GM04503 (cell line): ENCODE measurements at regions not wholly inside any gene's neighbourhood (a gene's known extent, or its start where the extent isn't known, plus 50 kb on each side); places are given as distances from the start of the nearest gene placed in this dataset.

Source experiments
- DNase-seq: peaks from one replicate; pipeline ENCODE4 v3.0.0-alpha.2; 2012; ENCODE audit warnings: low read depth

DNA sequence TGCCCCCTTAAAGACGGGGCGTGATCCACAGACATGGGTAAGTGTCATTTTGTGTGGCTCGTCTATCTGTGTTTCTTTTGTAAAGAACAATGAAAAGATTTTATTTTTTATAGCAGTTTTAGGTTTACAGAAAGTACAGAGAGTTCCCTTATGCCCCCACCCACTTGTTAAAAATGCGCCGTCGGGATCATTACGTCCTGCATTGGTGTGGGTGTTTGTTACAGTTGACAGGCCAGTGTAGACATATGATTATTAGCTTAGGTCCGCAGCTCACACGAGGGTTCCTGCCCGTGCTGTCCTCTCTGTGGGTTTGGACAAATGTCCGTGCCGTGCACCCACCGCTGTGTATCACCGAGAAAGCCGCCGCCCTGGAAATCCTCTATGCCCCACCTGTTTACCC lies 50.5 kb downstream of the RGS12 start:
- no peak for DNase-seq

GRCh38 chr4:3344104-3344503 lies 51.3 kb downstream of the RGS12 start:
- no peak for DNase-seq

DNA sequence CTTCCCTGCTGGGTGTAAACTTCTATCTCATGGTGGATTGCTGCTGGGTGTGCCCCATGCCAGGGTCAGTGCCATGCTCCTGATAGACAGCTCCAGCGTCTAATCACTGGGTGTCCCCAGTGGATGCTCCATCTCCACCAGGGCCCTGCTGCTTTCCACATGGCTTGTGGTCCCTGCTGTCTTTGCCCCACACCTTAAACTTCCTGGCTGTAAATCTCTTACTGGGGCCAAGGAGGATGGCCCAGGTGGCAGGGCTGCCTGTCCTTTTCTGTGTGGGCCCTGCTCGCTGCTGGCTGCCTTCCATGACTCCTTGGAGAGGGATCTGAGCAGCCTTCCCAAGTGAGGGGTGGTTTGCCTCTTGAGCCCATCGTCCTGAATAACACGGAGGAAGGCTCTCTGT lies 51.8 kb downstream of the RGS12 start:
- DNase-seq: no peak

DNA sequence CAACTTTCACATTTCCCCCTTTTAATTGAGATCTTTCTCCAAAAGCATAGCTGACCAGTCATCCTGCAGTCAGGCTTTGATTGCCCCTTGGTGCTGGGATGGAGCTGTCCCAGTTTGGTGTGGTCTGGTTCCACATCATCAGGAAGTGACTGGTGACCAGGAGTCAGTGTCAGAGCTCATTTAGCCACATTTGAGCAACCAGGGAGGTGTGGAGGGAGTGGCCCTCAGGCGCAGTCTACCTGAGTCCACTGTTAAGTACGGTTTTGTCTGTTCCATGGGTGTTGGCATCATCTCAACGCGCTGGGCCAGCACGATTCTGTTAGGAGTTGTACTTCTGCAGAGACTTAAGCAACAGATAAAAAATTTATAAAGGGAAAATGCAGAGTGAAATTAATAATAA lies 52.6 kb downstream of the RGS12 start:
- DNase-seq: no peak

DNA sequence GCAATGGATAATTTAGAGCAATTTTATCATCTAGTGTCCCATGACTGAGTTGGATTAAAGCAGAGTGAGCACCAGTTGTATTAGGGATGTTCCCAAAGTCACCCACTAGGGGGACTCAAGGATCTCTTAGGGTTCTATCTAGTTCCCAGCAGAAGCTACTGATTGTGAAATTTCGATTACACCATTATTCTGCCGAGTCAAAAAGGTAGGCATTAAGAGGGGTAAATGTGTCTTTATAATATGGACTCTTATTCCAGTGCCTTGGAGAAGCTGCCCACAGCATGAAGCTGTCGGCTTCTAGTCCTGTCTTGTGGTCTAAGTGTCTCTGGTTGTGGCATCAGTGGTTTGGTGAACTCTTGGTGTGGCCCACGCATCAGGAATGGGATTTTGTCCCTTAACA lies 53.3 kb downstream of the RGS12 start:
- DNase-seq: no peak

GRCh38 chr4:3347871-3348270 lies 55.0 kb downstream of the RGS12 start:
- DNase-seq: no peak

DNA sequence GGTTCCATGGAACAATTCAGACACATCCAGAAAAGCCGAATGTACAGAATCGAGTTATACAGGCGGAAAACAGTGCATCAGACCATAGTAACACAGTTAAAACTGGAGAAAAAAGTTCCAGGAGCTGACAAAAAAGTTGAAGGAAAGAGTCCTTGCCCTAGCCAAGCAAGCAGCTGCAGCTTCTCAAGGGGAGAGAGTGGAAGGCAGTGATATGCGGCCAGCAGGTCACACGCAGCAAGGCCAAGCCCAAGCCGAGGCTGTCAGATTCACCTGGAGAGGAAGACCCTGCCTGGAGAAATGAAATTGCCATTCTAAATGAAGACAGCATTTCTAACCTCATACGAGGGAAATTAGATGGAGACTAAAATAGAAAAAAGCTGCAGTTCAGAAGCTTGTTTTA lies 55.8 kb downstream of the RGS12 start:
- DNase-seq: no peak

GRCh38 chr4:3349116-3349515 lies 56.3 kb downstream of the RGS12 start:
- no peak for DNase-seq

DNA sequence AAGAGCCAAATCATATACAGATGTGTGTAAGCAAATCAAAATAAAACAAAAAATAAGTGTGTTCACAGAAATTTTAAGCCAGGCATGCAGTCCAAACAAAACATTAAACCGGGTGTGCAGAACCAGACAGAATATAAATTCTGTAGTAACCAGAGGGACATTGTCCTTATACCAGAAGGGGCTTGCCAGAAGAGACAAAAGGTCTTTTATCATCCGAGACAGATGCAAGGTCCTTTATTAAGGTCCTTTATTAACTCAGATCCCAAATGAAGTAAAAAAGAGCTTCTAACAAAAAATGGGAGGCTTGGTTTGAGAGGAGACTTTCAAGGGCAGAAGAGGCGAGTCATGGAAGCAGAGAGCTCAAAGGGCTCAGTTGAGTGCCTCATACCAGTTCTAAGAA lies 59.2 kb downstream of the RGS12 start:
- no peak for DNase-seq

DNA sequence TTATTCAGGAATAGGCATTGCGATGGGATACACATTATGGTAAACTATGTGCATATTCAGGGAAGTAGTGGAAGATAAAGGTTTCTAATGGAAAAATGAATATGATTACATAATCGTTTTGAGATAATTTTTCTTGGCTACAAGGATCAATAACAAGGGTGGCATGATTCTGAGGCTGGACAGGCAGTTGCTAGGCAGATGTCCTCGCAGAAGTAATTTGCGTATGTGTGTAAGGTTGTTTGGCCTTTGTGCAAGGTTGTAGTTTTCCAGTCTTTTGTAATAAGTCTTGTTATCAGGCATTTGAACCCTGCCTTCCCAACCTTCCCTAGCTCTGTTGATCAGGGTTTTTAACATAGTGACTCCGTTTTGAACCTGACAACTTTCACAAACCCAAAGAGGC lies 59.7 kb downstream of the RGS12 start:
- no peak for DNase-seq

- DNase-seq: no peak
Measured at GRCh38 chr4:3352941-3353594, 60.2 kb downstream of the RGS12 start.

DNA sequence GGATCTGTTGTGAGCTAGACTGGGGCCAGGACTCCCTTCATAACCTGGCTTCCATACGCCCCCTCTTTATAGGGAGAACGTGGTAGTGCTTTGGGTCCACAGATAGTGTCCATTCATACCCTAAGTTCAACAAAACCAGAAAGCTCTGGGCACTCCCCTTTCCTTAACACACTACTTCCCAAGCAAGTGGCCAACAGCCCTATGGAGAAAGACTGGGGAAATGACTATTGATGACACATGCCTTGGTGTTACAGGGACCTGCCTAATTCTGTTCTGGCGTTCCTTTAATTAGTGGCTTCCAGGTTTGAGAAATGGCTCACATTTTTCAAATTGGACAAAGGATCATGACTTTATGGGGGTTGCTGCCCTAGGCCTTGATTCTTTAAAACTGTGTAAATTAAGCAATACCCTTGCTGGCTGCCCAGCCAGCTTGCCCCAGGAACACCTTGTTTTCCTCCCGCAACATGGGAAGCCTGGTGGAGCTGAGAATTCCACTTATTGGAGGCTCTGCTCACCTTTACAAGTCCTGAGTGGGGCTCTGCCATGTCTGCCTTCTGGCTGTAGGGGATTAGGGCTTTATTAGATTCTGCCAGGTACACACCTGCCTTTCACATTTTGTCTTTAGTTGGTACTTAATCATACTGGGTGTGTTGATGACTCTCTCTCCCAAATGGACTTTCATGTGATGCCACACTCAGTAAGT lies 61.1 kb downstream of the RGS12 start:
- DNase-seq: no peak

DNA sequence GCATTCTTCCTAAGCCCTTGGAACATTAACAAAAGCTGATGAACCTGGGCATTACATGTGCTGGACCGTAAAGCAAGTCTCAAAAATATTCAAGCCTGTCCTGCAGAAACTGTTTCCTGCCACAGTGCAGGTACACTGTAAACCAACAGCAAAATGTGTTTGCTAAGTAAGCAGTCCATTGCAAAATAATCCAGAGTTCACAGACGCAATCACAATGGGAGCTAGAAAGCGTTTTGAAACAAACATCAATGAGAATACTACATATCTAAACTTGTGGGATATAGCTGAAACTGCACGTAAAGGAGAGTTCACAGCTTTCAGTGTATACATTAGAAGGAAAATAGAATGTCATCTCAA lies 61.6 kb downstream of the RGS12 start:
- no peak for DNase-seq

DNA sequence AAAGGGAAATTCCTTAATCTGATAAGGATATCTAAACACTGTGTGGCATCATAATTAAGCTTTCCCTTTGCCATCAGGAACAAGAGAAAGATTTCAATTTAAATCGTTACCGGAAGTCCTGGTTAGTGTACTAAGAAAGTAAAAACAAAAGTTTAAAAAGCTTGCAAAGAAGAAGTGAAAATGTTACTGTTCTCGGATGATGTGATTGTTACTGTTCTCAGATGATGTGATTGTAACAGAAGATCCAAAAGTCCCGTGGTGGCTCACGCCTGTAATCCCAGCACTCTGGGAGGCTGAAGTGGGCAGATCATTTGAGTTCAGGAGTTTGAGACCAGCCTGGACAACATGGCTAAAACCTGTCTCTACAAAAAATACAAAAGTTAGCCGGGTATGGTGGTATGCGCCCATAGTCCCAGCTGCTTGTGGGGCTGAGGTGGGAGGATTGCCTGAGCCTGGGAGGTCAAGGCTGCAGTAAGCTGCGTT lies 62.5 kb downstream of the RGS12 start:
- no peak for DNase-seq

GRCh38 chr4:3358656-3359055 lies 65.8 kb downstream of the RGS12 start:
- DNase-seq: no peak

GRCh38 chr4:3360777-3361176 lies 68.0 kb downstream of the RGS12 start:
- no peak for DNase-seq

GRCh38 chr4:3361406-3361805 lies 68.6 kb downstream of the RGS12 start:
- no peak for DNase-seq

- no peak for DNase-seq
Measured at GRCh38 chr4:3361896-3362295, 69.1 kb downstream of the RGS12 start.

GRCh38 chr4:3362431-3363287 lies 69.8 kb downstream of the RGS12 start:
- no peak for DNase-seq

DNA sequence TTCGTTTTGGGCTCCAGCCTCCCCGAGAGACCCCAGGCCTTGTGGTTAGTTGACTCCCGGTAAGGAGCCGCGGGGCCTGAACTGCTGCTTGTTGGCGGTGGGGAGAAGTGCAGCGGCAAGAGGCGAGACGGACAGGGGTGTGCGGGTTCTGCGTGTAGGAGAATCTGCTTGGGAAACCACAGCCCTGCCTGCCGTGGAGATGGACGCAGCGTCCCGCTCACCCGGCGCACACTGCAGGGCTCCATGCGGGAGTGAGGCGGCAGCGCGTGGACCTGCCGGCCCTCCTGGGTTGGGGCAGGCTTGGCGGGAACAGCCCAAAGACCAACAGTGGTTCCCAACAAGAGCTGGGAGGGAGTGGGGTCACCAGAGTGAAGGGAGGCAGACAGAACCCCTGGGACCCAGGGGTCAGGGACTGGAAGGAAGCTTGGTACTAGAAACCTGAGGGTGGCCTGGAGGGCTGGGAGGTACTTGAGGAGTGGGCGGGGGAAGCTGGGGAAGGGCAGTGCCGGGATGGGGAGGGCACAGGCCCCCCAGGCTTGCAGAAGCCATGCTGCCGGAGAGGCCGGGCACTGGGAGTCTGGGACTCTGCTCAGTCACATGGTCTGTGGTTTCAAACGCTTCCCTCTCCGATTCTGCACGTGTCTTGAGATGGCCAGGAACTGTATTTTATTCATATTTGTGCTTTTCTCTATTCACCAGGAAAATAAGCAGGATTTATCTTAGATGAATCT lies 70.8 kb downstream of the RGS12 start:
- no peak for DNase-seq

DNA sequence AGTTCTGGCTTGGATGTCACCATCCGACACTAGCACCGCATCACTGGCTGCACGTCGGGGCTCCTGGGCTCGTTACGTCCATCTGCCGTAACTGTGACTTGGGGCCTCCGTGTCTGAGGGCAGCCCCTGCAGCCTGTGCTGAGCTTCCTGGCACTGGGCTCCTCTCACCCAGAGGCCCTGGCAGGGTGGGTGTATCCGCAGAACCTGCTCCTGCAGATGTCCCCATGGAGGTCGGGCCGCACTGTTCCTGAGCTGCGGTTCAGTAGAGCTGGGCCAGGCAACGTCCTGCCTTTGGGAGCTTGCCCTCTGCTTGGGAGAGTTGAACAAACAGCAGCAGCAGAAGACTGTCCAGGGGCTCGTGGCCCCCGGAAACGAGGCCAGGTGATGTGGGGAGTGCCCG lies 71.4 kb downstream of the RGS12 start:
- DNase-seq: no peak

DNA sequence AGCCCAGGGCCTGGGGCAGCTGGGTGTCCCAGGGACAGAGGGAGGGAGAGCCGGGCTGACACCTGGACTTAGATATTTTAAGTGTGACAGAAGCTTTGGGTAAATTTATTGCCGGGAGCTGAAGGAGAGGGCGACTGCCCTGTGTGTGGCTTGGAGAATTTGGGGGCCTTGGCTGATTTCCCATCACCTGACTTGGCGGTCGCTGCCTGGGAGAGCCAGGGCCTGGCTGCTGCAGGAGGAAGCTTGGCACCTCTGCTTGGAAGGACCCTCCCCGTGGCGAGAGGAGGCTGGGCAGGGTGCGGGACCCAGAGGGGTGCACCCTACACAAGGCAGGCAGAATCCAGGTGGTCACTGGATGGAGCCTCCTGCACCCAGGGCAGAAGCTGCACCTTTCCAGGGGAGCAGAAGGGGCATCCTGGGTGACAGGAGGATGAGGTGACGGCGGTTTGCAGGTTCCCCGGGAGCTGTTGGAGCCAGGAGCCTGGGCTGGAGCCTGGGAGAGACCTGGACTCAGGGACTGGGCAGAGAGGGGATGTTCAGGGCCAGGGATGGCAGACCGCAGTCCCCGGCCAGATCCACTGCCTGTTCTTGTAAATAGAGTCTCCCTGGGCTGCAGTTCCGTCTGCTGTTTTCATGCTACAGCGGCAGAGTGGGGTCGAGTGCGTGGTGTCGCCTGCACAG lies 72.0 kb downstream of the RGS12 start:
- no peak for DNase-seq
